Heart right ventricle (tissue), 16 donors: ENCODE measurements at regions not wholly inside any gene's neighbourhood (a gene's known extent, or its start where the extent isn't known, plus 50 kb on each side); places are given as distances from the start of the nearest gene placed in this dataset.

Experiments
- ATAC-seq, 8 donors: fragments of 200-7000 bp; cut with Tn5 transposase; one replicate each; pipeline ENCODE4 v1.9.1; 2020; ENCODE audit warnings: mild to moderate bottlenecking in 8 of 8, moderate library complexity in 8 of 8, moderate number of reproducible peaks in 1 of 8
- DNase-seq, 2 donors: peaks; one replicate each; pipeline ENCODE4 v3.0.0-alpha.2; 2020
- H3K27ac ChIP-seq, 10 donors: fragments of 200-600 bp; sonication (generic) in 2 of 10; one replicate each; pipeline versions ENCODE4 v1.5.0 to v1.8.0; 2020 to 2022; ENCODE audit warnings: mild to moderate bottlenecking in 3 of 10
- H3K27me3 ChIP-seq, 7 donors: fragments of 200-600 bp; one replicate each; pipeline ENCODE4 v1.8.0; 2021 to 2022; ENCODE audit warnings: mild to moderate bottlenecking in 2 of 7
- H3K36me3 ChIP-seq, 9 donors: fragments of 200-600 bp; sonication (generic) in 1 of 9; one replicate each; pipeline versions ENCODE4 v1.5.0 to v1.8.0; 2020 to 2022; ENCODE audit warnings: mild to moderate bottlenecking in 2 of 9
- H3K4me1 ChIP-seq, 9 donors: fragments of 200-600 bp; sonication (generic) in 1 of 9; one replicate each; pipeline versions ENCODE4 v1.5.0 to v1.8.0; 2020 to 2022; ENCODE audit warnings: mild to moderate bottlenecking in 4 of 9
- H3K4me3 ChIP-seq, 10 donors: fragments of 200-600 bp; sonication (generic) in 2 of 10; one replicate each; pipeline versions ENCODE4 v1.5.0 to v1.8.0; 2020 to 2022; ENCODE audit warnings: mild to moderate bottlenecking in 7 of 10, moderate library complexity in 2 of 10
- H3K9me3 ChIP-seq, 11 donors: fragments of 200-600 bp in 10 of 11; sonication (generic) in 2 of 11; one replicate each; pipeline versions ENCODE4 v1.5.0 to v1.8.0; 2013 to 2022; ENCODE audit warnings: mild to moderate bottlenecking in 2 of 11, control low read depth in 1 of 11, moderate library complexity in 1 of 11
- WGBS, 2 donors: extraction: QIAGEN DNeasy Blood & Tissue Kit; methylation state at CpG; one replicate each; pipeline ENCODE4 v1.1.7; 2013; ENCODE audit warnings: inconsistent platforms in 1 of 2; 5-methylcytosine and 5-hydroxymethylcytosine counted together
- intact Hi-C, 10 donors: fragments of 100-400 bp; cut with DNase I; formaldehyde crosslinking; loops; one replicate each; pipeline versions ENCODE4 v1.11.1 to v1.14.2; 2022
- TF ChIP-seq, protein P1 (sequence below), 9 donors: fragments of 200-600 bp; sonication (generic) in 2 of 9; IDR thresholded peaks; one replicate each; pipeline versions ENCODE4 v1.5.0 to v1.8.0; 2021 to 2022; ENCODE audit warnings: antibody characterized with exemption in 9 of 9, mild to moderate bottlenecking in 5 of 9, moderate library complexity in 1 of 9
- donor health status: Arrhythmogenic right ventricular cardiomyopathy.
- donor health status: ischemic (EF 13 %, LVEDD 7.1; RV severe dilation, severe dysfunction).
- donor health status: healthy with polysubstance abuse.
- donor health status: DM: no; HTN: yes; CAD: no.
- donor health status: DM: no; HTN: no; CAD: no.
- donor health status: ischemic (EF 25% LVEDD 6.9; RV normal size, moderate dysfunction).
- donor health status: ischemic (EF 25% LVEDD 5.7; RV mildly dilated, moderate dysfunction).
- donor health status: healthy.
- donor health status: DM: yes; HTN: yes; CAD: no.
- donor health status: Ischemic cardiomyopathy.
- donor health status: ischemic (EF 35%, LVEDD 5.7; RV mildly dilated, moderate dysfunction).
- donor health status: nonischemic (EF 11% LVEDD 7.7; RV severe dilation, severe dysfunction).
- donor health status: DM: yes; HTN: yes; CAD: no.
- donor health status: PGD.
- donor health status: ischemic (EF 29% LVEDD 5.4; RV normal size, mild dysfunction).
- donor health status: nonischemic (EF 23%, LVEDD 6.1; RV moderate dilation, normal function).

DNA sequence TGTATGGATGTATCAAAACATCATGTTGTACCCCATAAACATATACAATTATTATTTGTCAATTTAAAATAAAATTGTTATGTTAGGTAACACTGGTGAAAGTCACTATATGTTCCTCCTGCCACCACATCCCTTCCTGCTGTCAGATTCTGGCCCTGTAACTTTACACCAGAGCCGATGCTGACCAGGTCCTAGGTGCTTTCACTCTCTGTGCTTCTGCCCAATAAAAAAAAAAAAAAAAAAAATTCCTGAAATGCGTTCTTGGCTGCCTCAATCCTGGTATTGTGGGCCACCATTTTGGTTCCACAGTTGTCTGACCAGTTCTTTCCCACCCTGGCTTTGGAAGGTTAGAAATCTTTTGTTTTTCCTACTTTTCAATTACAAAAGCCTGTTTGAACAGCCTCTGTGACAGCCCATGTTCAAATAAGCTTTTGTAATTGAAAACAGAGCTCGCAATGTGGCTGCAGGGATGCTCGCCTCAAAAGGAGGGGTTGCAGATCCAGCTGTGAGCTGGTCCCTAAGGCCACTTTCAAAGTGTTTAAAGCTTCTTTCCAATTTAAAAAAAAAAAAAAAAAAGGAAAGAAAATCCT is 831.0 kb upstream of the EEF2KMT start:
- 7 to 17% methylated on average over 4 of the region's 4 CpGs for WGBS, 2 donors
- ATAC-seq = no peak
- Histone ChIP-seq H3K4me3 (no peak overlapping the region), H3K9me3 (peaks cover 0 to 7% (median 0%) of the 10 kb centered on the region in 11 donors), H3K27me3 (peaks cover 0 to 10% (median 0%) of the 10 kb centered on the region in 7 donors), H3K36me3 (no peaks in the 10 kb centered on the region), H3K27ac (no peak overlapping the region), H3K4me1 (no peaks in the 10 kb centered on the region)
- no peak for DNase-seq
- intact Hi-C loops = loop anchor here in 1 of 10 donors (10.0 kb wide), 1 partner anchor 444 kb away; no protein-coding TSS in a partner anchor
- TF ChIP-seq, protein P1, sequence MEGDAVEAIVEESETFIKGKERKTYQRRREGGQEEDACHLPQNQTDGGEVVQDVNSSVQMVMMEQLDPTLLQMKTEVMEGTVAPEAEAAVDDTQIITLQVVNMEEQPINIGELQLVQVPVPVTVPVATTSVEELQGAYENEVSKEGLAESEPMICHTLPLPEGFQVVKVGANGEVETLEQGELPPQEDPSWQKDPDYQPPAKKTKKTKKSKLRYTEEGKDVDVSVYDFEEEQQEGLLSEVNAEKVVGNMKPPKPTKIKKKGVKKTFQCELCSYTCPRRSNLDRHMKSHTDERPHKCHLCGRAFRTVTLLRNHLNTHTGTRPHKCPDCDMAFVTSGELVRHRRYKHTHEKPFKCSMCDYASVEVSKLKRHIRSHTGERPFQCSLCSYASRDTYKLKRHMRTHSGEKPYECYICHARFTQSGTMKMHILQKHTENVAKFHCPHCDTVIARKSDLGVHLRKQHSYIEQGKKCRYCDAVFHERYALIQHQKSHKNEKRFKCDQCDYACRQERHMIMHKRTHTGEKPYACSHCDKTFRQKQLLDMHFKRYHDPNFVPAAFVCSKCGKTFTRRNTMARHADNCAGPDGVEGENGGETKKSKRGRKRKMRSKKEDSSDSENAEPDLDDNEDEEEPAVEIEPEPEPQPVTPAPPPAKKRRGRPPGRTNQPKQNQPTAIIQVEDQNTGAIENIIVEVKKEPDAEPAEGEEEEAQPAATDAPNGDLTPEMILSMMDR (IDR thresholded peaks at IDR 0.05) = no peak

DNA sequence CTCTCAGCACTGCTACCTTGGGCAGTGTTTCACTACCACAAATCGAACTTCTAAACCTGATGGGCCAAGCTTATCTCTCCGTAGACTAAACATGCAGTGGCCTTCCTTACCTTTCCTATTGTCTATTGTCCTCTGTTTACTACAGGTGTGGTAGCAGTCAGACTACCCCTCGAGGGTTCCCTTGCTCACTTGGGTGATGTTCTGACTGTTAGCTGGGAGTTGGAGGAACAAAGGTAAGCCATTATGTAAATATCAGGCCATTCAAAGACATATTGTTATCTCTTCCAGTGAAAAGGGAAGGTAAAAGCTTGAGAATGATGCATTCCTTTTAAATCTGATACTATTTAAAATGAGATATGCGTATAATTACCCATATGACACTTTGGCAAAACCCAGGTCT is 828.3 kb upstream of the EEF2KMT start:
- DNase-seq (no peak), ATAC-seq (no peak)
- Histone ChIP-seq H3K27ac (no peak overlapping the region), H3K4me3 (no peak overlapping the region), H3K9me3 (peaks cover 0 to 7% (median 0%) of the 10 kb centered on the region in 11 donors), H3K4me1 (no peaks in the 10 kb centered on the region), H3K36me3 (no peaks in the 10 kb centered on the region), H3K27me3 (peaks cover 0 to 10% (median 0%) of the 10 kb centered on the region in 7 donors)
- TF ChIP-seq, protein P1 (IDR thresholded peaks at IDR 0.05) = no peak
- WGBS, 2 donors = 34 to 45% methylated on average over 4 of the region's 4 CpGs
- intact Hi-C loops = loop anchor here in 1 of 10 donors (10.0 kb wide), 1 partner anchor 441 kb away; no protein-coding TSS in a partner anchor

DNA sequence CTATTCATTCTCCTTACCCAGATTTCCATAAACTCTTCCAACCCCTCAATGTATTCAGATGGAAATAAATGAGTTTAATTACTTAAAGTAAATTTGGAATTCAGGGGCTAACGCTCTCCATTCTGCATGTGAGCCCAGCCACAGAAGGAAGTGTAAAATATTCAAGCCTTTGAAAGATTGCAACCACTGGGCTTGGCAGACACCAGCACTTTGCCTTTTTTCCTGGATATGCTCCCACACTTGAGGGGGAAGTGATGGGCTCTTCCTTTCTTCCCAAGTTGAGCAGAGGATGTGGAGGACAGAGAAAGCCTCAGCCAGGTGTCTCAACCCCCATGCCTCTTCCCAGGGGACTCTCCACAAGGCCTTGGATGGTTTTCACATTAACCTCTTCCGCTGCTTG is 825.1 kb upstream of the EEF2KMT start:
- ATAC-seq (no peak), DNase-seq (no peak)
- no peaks in the 10 kb centered on the region for H3K4me1 ChIP-seq
- WGBS, 2 donors = 56 to 73% methylated on average over 2 of the region's 2 CpGs
- TF ChIP-seq, protein P1 (IDR thresholded peaks at IDR 0.05) = no peak
- H3K4me3 ChIP-seq = no peak overlapping the region
- intact Hi-C loops = loop anchor here in 1 of 10 donors (10.0 kb wide), 1 partner anchor 438 kb away; no protein-coding TSS in a partner anchor
- peaks cover 0 to 5% (median 3%) of the 10 kb centered on the region in 11 donors for H3K9me3 ChIP-seq
- H3K36me3 ChIP-seq = no peaks in the 10 kb centered on the region
- H3K27me3 ChIP-seq = peaks cover 0 to 7% (median 0%) of the 10 kb centered on the region in 7 donors
- H3K27ac ChIP-seq = no peak overlapping the region

DNA sequence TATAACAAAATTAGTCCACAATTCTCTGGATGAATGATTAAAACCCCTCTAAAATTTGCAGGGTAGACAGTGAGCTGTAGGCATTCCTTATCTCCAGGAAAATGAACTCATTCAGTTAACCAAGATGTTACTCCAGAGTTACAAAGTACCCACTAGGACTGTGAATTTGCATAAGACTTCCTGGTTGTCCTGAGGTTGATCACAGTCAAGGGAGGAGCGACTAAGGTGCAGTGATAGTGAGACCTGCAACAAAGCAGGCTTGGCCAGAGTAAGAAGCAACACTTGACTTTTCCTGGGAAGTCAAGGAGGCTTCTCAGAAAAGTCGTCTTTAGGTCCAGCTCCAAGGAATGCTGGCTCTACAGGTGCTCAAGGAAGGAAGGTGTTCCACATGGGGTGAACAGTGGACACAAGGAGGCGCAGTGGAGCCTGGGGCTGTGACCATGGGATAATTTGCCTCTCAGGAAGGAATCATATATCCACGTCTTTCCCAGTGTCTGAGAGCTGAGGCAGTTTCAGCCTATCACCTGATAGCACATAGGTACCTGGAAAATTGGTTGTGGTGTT is 821.1 kb upstream of the EEF2KMT start:
- intact Hi-C loops = loop anchor here in 1 of 10 donors (10.0 kb wide), 1 partner anchor 56 kb away; no protein-coding TSS in a partner anchor
- Histone ChIP-seq H3K27ac (no peak overlapping the region), H3K4me3 (no peak overlapping the region), H3K27me3 (peaks cover 0 to 6% (median 3%) of the 10 kb centered on the region in 7 donors), H3K4me1 (no peaks in the 10 kb centered on the region), H3K36me3 (no peaks in the 10 kb centered on the region), H3K9me3 (peaks cover 0 to 8% (median 0%) of the 10 kb centered on the region in 11 donors)
- TF ChIP-seq, protein P1 (IDR thresholded peaks at IDR 0.05) = no peak
- 34 to 39% methylated on average over 4 of the region's 4 CpGs for WGBS, 2 donors
- DNase-seq = no peak
- no peak for ATAC-seq
